DND-41 (cell line): ENCODE measurements at regions not wholly inside any gene's neighbourhood (a gene's known extent, or its start where the extent isn't known, plus 50 kb on each side); places are given as distances from the start of the nearest gene placed in this dataset.

ENCODE experiments used
- EZH2 ChIP-seq: IDR thresholded peaks from 3 replicates; pipeline ENCODE4 v1.6.1; 2012; ENCODE audit warnings: borderline replicate concordance, low read depth, mild to moderate bottlenecking, moderate library complexity, low read length, inconsistent platforms; ENCODE audit not compliant: severe bottlenecking
- TF ChIP-seq, protein P1 (sequence below): IDR thresholded peaks from 2 replicates; pipeline ENCODE4 v1.5.1; 2012; ENCODE audit warnings: borderline replicate concordance, low read length, moderate library complexity, mild to moderate bottlenecking; ENCODE audit not compliant: poor library complexity, severe bottlenecking; ENCODE audit errors: extremely low read depth

DNA sequence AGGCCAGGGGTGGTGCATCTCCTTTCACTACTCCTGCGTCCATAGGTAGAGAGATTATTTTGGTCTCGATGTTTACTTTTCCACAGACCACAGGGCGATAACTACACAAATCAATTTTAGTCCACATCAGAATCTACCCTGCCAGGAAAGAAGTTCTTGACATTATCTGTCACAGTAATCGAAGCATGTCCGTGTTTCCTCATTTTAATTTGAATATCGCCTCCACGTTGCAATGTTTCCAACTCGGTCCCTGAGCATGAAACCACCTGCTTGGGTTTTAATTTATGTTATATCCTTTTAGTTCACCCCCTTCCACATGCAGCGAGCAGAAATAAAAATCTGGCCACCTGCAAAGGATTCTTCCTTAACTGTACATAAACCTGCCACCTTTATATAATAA is 100.1 kb upstream of the ATXN3L start:
- TF ChIP-seq, protein P1, sequence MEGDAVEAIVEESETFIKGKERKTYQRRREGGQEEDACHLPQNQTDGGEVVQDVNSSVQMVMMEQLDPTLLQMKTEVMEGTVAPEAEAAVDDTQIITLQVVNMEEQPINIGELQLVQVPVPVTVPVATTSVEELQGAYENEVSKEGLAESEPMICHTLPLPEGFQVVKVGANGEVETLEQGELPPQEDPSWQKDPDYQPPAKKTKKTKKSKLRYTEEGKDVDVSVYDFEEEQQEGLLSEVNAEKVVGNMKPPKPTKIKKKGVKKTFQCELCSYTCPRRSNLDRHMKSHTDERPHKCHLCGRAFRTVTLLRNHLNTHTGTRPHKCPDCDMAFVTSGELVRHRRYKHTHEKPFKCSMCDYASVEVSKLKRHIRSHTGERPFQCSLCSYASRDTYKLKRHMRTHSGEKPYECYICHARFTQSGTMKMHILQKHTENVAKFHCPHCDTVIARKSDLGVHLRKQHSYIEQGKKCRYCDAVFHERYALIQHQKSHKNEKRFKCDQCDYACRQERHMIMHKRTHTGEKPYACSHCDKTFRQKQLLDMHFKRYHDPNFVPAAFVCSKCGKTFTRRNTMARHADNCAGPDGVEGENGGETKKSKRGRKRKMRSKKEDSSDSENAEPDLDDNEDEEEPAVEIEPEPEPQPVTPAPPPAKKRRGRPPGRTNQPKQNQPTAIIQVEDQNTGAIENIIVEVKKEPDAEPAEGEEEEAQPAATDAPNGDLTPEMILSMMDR = no peak
- no peak for TF ChIP-seq EZH2
